GM12878 (cell line): ENCODE measurements at regions not wholly inside any gene's neighbourhood (a gene's known extent, or its start where the extent isn't known, plus 50 kb on each side); places are given as distances from the start of the nearest gene placed in this dataset.

ENCODE experiments used
- ATAC-seq: fragments of 200-7000 bp; cut with Tn5 transposase; 3 replicates; pipeline ENCODE4 v1.9.1; 2020; ENCODE audit warnings: mild to moderate bottlenecking, moderate library complexity
- BruUV-seq: library from RNA; stranded (reverse); fragments of 400-500 nt; replicated peaks from 2 replicates; lab custom pipeline; 2021; lab: Mats Ljungman, UMichigan
- CTCF ChIA-PET: fragments of 300-600 bp; sonication (Branson Sonifier 250); formaldehyde crosslinking; extraction: SDS; loops from one replicate; lab custom pipeline; 2021; ENCODE audit warnings: inconsistent platforms; lab: Yijun Ruan, JAX
- POLR2A ChIA-PET: fragments of 350-600 bp; formaldehyde crosslinking; extraction: SDS; loops from one replicate; lab custom pipeline; 2021; ENCODE audit warnings: inconsistent platforms; lab: Charles Lee
- RAD21 ChIA-PET: fragments of 300-600 bp; sonication (Branson Sonifier 250); formaldehyde crosslinking; loops from one replicate; lab custom pipeline; 2023; ENCODE audit warnings: antibody characterized with exemption; ENCODE audit not compliant: unreplicated experiment; lab: Charles Lee
- SMC1A ChIA-PET: fragments of 300-600 bp; sonication (Branson Sonifier 250); formaldehyde crosslinking; loops from one replicate; lab custom pipeline; 2023; ENCODE audit not compliant: unreplicated experiment, uncharacterized antibody; lab: Charles Lee
- DNase-seq: peaks from one replicate; pipeline ENCODE4 v3.0.0-alpha.2; 2011; ENCODE audit warnings: low read depth, low spot score
- FAIRE-seq: peaks from 3 replicates; lab custom pipeline; 2011; peaks lifted over from hg19 to GRCh38; lab: Jason Lieb, UNC
- H2AFZ ChIP-seq: 2 replicates; pipeline ENCODE4 v1.6.0; 2011; ENCODE audit warnings: low read depth, low read length, control low read depth; ENCODE audit not compliant: control insufficient read depth
- H3K27ac ChIP-seq: 2 replicates; pipeline ENCODE4 v1.5.1; 2011; ENCODE audit warnings: control low read depth; ENCODE audit not compliant: control insufficient read depth, insufficient read depth
- H3K27me3 ChIP-seq, 2 experiments: replicated peaks in 1 of 2; 2 replicates each; pipeline versions ENCODE4 v1.6.0 to v1.6.1; 2011; ENCODE audit warnings: low read length in 1 of 2; ENCODE audit not compliant: control insufficient read depth in 2 of 2, insufficient read depth in 2 of 2
- H3K36me3 ChIP-seq, 2 experiments: 2 replicates each; pipeline ENCODE4 v1.5.1; 2011; ENCODE audit warnings: low read length in 1 of 2; ENCODE audit not compliant: control insufficient read depth in 2 of 2, insufficient read depth in 2 of 2
- H3K4me1 ChIP-seq: 2 replicates; pipeline ENCODE4 v1.6.1; 2011; ENCODE audit warnings: mild to moderate bottlenecking, low read length, moderate library complexity, mixed read lengths; ENCODE audit not compliant: control insufficient read depth, insufficient read depth
- H3K4me2 ChIP-seq: 2 replicates; pipeline ENCODE4 v1.6.0; 2011; ENCODE audit warnings: control low read depth; ENCODE audit not compliant: control insufficient read depth, insufficient read depth
- H3K4me3 ChIP-seq: fragments of 200-600 bp; sonication (generic); 2 replicates; pipeline ENCODE4 v1.5.1; 2016
- H3K79me2 ChIP-seq: 2 replicates; pipeline ENCODE4 v1.6.0; 2011; ENCODE audit warnings: low read length; ENCODE audit not compliant: control insufficient read depth, insufficient read depth
- H3K9ac ChIP-seq: 2 replicates; pipeline ENCODE4 v1.8.0; 2011; ENCODE audit warnings: low read length, control low read depth, mixed read lengths; ENCODE audit not compliant: control insufficient read depth, insufficient read depth
- H3K9me3 ChIP-seq: replicated peaks from 3 replicates; pipeline ENCODE4 v1.5.1; 2011; ENCODE audit warnings: mild to moderate bottlenecking, low read length; ENCODE audit not compliant: control insufficient read depth, insufficient read depth
- H4K20me1 ChIP-seq: 2 replicates; pipeline ENCODE4 v1.6.0; 2011; ENCODE audit not compliant: control insufficient read depth, insufficient read depth
- BMI1 ChIP-seq: fragments of 450-650 bp; IDR thresholded peaks from 2 replicates; pipeline ENCODE4 v1.6.1; 2016; ENCODE audit warnings: mild to moderate bottlenecking, moderate library complexity, borderline replicate concordance
- CHD4 ChIP-seq: fragments of 200-600 bp; sonication (generic); IDR thresholded peaks from 2 replicates; pipeline ENCODE4 v1.6.1; 2016; ENCODE audit warnings: mild to moderate bottlenecking
- EGR1 ChIP-seq, 2 experiments: IDR thresholded peaks; 1 replicate in 1 of 2; 2 replicates in 1 of 2; pipeline ENCODE4 v1.6.1; 2011 to 2012; ENCODE audit warnings: low read depth in 2 of 2, low read length in 2 of 2, borderline replicate concordance in 1 of 2, mild to moderate bottlenecking in 1 of 2, moderate library complexity in 1 of 2
- SREBF1 ChIP-seq: IDR thresholded peaks from 2 replicates; pipeline ENCODE4 v1.6.1; 2012; ENCODE audit warnings: mild to moderate bottlenecking, low read length
- STAT1 ChIP-seq: fragments of 450-650 bp; conservative IDR thresholded peaks from 2 replicates; pipeline ENCODE4 v1.6.1; 2014; ENCODE audit warnings: antibody characterized with exemption, mild to moderate bottlenecking
- SUPT20H ChIP-seq: IDR thresholded peaks from 2 replicates; pipeline ENCODE4 v1.6.1; 2011; ENCODE audit warnings: low read depth, mild to moderate bottlenecking, low read length, moderate library complexity, borderline replicate concordance; ENCODE audit not compliant: control insufficient read depth
- WGBS: methylation state at CpG from one replicate; pipeline ENCODE4 v1.1.6; 2016; ENCODE audit warnings: low lambda C conversion rate; ENCODE audit not compliant: insufficient replicate concordance, insufficient coverage; ENCODE audit errors: missing lambda C conversion rate; 5-methylcytosine and 5-hydroxymethylcytosine counted together
- in situ Hi-C: fragments of 300-500 bp; cut with MboI; formaldehyde crosslinking; loops from 9 replicates; pipeline ENCODE4 v1.14.3; 2018; ENCODE audit warnings: mixed read lengths
- intact Hi-C: fragments of 100-400 bp; cut with micrococcal nuclease; formaldehyde crosslinking; loops from one replicate; pipeline ENCODE4 v1.14.2; 2022; ENCODE audit not compliant: unreplicated experiment
- TF ChIP-seq, protein P1 (sequence below): fragments of 150-350 bp; IDR thresholded peaks from 2 replicates; pipeline ENCODE4 v1.6.1; 2016; ENCODE audit warnings: low read depth, low read length

DNA sequence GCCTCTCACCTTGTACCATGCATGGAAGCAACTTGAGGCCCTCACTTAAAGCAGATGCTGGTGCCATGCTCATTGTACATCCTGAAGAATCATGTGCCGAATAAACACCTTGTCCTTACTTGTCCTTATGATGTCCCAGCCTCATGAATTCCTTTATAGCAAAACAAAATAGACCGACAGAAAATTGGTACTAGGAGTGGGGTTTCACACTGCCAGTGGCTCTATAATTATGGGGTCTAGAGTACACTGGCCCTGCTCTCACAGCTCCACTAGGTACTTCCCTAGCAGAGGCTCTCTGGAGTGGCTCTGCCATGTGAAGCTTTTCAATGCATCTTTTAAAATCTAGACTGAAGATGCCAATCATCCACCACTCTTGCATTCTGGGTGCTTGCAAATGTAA lies 101.2 kb downstream of the HTR1B start:
- Histone ChIP-seq H3K4me1 (no peaks in the 10 kb centered on the region), H4K20me1 (no peaks in the 10 kb centered on the region), H3K9me3 (no peaks in the 10 kb centered on the region), H3K27ac (no peak overlapping the region), H3K36me3 (no peaks in the 10 kb centered on the region), H3K27me3 (no peaks in the 10 kb centered on the region), H3K79me2 (no peaks in the 10 kb centered on the region), H3K4me2 (no peak overlapping the region), H3K9ac (no peak overlapping the region), H3K4me3 (no peak overlapping the region), H2AFZ (no peak overlapping the region)
- BruUV-seq: no TSS peak
- SMC1A ChIA-PET: interaction anchor here (1.1 to 1.5 kb wide), 2 partner anchors 53 to 82 kb away, joined by 3 to 4 read pairs; no protein-coding TSS in a partner anchor
- DNase-seq: no peak
- ATAC-seq: no peak
- in situ Hi-C loops: no loop called here
- no peak for TF ChIP-seq SREBF1
- TF ChIP-seq BMI1: no peak
- no peak for TF ChIP-seq STAT1
- no peak for TF ChIP-seq SUPT20H
- no peak for TF ChIP-seq EGR1 (IDR thresholded peaks at IDR 0.05; ENCODE audit: borderline replicate concordance in 1 of 2, low read depth in 2 of 2, low read length in 2 of 2)
- TF ChIP-seq, protein P1, sequence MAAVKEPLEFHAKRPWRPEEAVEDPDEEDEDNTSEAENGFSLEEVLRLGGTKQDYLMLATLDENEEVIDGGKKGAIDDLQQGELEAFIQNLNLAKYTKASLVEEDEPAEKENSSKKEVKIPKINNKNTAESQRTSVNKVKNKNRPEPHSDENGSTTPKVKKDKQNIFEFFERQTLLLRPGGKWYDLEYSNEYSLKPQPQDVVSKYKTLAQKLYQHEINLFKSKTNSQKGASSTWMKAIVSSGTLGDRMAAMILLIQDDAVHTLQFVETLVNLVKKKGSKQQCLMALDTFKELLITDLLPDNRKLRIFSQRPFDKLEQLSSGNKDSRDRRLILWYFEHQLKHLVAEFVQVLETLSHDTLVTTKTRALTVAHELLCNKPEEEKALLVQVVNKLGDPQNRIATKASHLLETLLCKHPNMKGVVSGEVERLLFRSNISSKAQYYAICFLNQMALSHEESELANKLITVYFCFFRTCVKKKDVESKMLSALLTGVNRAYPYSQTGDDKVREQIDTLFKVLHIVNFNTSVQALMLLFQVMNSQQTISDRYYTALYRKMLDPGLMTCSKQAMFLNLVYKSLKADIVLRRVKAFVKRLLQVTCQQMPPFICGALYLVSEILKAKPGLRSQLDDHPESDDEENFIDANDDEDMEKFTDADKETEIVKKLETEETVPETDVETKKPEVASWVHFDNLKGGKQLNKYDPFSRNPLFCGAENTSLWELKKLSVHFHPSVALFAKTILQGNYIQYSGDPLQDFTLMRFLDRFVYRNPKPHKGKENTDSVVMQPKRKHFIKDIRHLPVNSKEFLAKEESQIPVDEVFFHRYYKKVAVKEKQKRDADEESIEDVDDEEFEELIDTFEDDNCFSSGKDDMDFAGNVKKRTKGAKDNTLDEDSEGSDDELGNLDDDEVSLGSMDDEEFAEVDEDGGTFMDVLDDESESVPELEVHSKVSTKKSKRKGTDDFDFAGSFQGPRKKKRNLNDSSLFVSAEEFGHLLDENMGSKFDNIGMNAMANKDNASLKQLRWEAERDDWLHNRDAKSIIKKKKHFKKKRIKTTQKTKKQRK: no peak
- no peak for TF ChIP-seq CHD4
- intact Hi-C loops: no loop called here
- FAIRE-seq: no peak
- RAD21 ChIA-PET: interaction anchor here (0.8 to 1.2 kb wide), 2 partner anchors 15 to 200 kb away, joined by 3 read pairs; no protein-coding TSS in a partner anchor
- CTCF ChIA-PET: no interaction called here
- POLR2A ChIA-PET: interaction anchor here (0.9 kb wide), 1 partner anchor 55 kb away, joined by 3 read pairs; no protein-coding TSS in a partner anchor
- 21% methylated on average over 2 of the region's 2 CpGs for WGBS
